Upper lobe of left lung (tissue), 6 donors: ENCODE measurements at regions not wholly inside any gene's neighbourhood (a gene's known extent, or its start where the extent isn't known, plus 50 kb on each side); places are given as distances from the start of the nearest gene placed in this dataset.

ENCODE experiments used
- ATAC-seq, 2 donors: fragments of 200-7000 bp; cut with Tn5 transposase; one replicate each; pipeline ENCODE4 v1.9.1; 2022; ENCODE audit warnings: mild to moderate bottlenecking in 2 of 2, moderate library complexity in 2 of 2; ENCODE audit not compliant: low FRiP score in 2 of 2
- DNase-seq, 2 donors: peaks; one replicate each; pipeline ENCODE4 v3.0.0-alpha.2; 2019 to 2020
- H3K27ac ChIP-seq, 4 donors: fragments of 200-600 bp; sonication (generic); one replicate each; pipeline ENCODE4 v1.5.1; 2016 to 2019
- H3K27me3 ChIP-seq, 4 donors: fragments of 200-600 bp; sonication (generic); one replicate each; pipeline ENCODE4 v1.5.1; 2017 to 2019
- H3K36me3 ChIP-seq, 4 donors: fragments of 200-600 bp; sonication (generic); one replicate each; pipeline ENCODE4 v1.5.1; 2016 to 2019
- H3K4me1 ChIP-seq, 4 donors: fragments of 200-600 bp; sonication (generic); one replicate each; pipeline ENCODE4 v1.5.1; 2018 to 2019
- H3K4me3 ChIP-seq, 4 donors: fragments of 200-600 bp; sonication (generic); one replicate each; pipeline ENCODE4 v1.5.1; 2017 to 2019; ENCODE audit warnings: mild to moderate bottlenecking in 2 of 4, moderate library complexity in 1 of 4
- H3K9me3 ChIP-seq, 4 donors: fragments of 200-600 bp; sonication (generic); one replicate each; pipeline ENCODE4 v1.5.1; 2018 to 2019
- EP300 ChIP-seq, 4 donors: sonication (generic); formaldehyde crosslinking; IDR thresholded peaks; one replicate each; pipeline ENCODE4 v1.5.1; 2017; ENCODE audit warnings: antibody characterized with exemption in 4 of 4, control low read depth in 2 of 4
- POLR2A ChIP-seq, 4 donors: fragments of 450-650 bp; IDR thresholded peaks; one replicate each; pipeline ENCODE4 v1.5.1; 2016 to 2017; ENCODE audit warnings: antibody characterized with exemption in 4 of 4, mild to moderate bottlenecking in 2 of 4
- POLR2AphosphoS5 ChIP-seq, 2 donors: sonication (generic); formaldehyde crosslinking; IDR thresholded peaks; one replicate each; pipeline ENCODE4 v1.5.1; 2017; ENCODE audit warnings: antibody characterized with exemption in 2 of 2
- WGBS, 2 donors: methylation state at CpG; one replicate each; pipeline ENCODE4 v1.1.5; 2017 to 2018; 5-methylcytosine and 5-hydroxymethylcytosine counted together
- TF ChIP-seq, protein P1 (sequence below), 6 experiments: fragments of 450-650 bp in 4 of 6; fragments of 200-600 bp in 2 of 6; sonication (generic) in 2 of 6; IDR thresholded peaks; one replicate each; pipeline ENCODE4 v1.5.1; 2016 to 2019; ENCODE audit warnings: antibody characterized with exemption in 6 of 6
- donor health status: DM: no; HTN: no; CAD: no; lungs with moderate emphysema.
- donor health status: DM: no; HTN: yes; CAD: no; lungs with severe emphysema.

DNA sequence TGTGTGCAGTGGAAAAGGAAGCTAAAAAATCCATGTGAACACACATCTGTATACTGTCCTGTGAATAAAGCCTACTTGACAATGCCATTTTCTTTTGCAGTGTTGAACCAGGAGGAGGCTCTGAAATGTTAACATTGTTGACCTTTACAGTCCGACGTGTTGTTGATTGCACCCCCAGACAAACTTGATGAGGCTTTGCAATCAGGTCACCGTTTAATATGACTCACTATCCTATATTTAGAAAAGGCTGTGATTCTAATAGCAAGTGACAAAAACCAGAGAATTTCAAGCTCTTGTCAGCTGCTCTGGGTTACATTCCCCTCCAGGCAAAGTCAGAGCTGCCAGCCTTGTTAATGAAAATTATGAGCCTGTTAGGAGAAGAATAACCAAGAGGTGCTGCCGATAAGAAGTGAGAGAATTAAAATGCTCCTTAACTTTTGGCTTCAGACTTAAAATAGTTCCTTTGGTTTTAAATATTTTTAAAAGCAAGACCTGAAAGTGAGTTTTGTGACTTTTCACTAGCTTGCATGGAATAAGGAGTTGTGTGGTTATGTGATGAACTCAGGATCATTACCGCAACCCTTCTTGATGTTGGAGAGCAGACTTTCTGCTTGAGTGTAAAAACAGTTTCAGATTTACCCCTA is 162.1 kb downstream of the QPCT start:
- Histone ChIP-seq H3K36me3 (no peaks in the 10 kb centered on the region), H3K27me3 (no peaks in the 10 kb centered on the region), H3K4me1 (no peaks in the 10 kb centered on the region), H3K9me3 (no peaks in the 10 kb centered on the region), H3K4me3 (no peak overlapping the region), H3K27ac (no peak overlapping the region)
- no peak for TF ChIP-seq POLR2A (IDR thresholded peaks at IDR 0.05)
- TF ChIP-seq POLR2AphosphoS5 (IDR thresholded peaks at IDR 0.05) = no peak
- DNase-seq (no peak), ATAC-seq (no peak)
- WGBS, 2 donors = 57 to 60% methylated on average over 5 of the region's 5 CpGs

DNA sequence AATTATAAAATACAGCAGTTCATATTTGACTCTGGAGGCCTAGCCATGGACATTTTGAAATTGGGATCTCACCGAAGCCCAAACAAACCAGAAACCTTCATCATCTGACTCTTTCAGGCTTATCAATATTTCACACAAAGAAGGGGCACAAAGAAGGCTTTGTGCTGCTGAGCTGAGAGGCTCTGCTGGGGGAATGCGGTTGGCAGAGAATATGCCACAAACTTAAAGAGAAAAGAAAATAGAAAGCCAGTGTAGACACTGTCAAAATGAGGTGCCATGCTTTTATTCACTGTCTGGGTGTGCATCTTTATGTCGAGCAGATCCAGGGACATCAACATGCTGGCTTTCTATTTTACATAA is 162.6 kb downstream of the QPCT start:
- TF ChIP-seq POLR2AphosphoS5 (IDR thresholded peaks at IDR 0.05) (no peak), POLR2A (IDR thresholded peaks at IDR 0.05) (no peak), EP300 (IDR thresholded peaks at IDR 0.05) (no peak)
- TF ChIP-seq, protein P1, sequence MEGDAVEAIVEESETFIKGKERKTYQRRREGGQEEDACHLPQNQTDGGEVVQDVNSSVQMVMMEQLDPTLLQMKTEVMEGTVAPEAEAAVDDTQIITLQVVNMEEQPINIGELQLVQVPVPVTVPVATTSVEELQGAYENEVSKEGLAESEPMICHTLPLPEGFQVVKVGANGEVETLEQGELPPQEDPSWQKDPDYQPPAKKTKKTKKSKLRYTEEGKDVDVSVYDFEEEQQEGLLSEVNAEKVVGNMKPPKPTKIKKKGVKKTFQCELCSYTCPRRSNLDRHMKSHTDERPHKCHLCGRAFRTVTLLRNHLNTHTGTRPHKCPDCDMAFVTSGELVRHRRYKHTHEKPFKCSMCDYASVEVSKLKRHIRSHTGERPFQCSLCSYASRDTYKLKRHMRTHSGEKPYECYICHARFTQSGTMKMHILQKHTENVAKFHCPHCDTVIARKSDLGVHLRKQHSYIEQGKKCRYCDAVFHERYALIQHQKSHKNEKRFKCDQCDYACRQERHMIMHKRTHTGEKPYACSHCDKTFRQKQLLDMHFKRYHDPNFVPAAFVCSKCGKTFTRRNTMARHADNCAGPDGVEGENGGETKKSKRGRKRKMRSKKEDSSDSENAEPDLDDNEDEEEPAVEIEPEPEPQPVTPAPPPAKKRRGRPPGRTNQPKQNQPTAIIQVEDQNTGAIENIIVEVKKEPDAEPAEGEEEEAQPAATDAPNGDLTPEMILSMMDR (IDR thresholded peaks at IDR 0.05) = no peak
- H3K27ac ChIP-seq = no peak overlapping the region
- WGBS, 2 donors = 87 to 88% methylated on average over 3 of the region's 3 CpGs

DNA sequence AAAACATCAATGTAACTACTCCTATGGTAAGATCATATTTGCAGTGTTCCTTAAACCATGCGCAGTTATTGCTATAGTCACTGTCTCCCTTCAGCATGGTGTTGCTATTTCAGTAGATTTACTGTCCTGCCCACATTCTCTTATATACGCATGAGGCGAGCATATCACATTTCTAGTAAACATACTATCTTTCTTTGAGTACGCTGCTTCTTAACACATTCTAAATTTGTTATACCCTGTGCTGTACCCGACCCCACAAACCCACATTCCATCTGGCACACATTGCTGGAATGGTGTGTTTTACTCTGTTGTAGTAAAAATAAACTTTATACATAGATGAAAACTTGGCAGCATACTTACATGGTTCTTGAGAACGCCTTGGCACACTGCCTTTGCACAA is 163.3 kb downstream of the QPCT start:
- WGBS, 2 donors = 74 to 80% methylated on average over 6 of the region's 6 CpGs
- Histone ChIP-seq H3K27me3 (no peaks in the 10 kb centered on the region), H3K27ac (no peak overlapping the region), H3K9me3 (no peaks in the 10 kb centered on the region), H3K4me3 (no peak overlapping the region), H3K4me1 (no peaks in the 10 kb centered on the region), H3K36me3 (no peaks in the 10 kb centered on the region)
- ATAC-seq (no peak), DNase-seq (no peak)
- no peak for TF ChIP-seq POLR2A (IDR thresholded peaks at IDR 0.05)
- TF ChIP-seq, protein P1 (IDR thresholded peaks at IDR 0.05) = no peak
- no peak for TF ChIP-seq EP300 (IDR thresholded peaks at IDR 0.05)
- no peak for TF ChIP-seq POLR2AphosphoS5 (IDR thresholded peaks at IDR 0.05)

More for the DNA sequence above, 162.6 kb downstream of the QPCT start:
- Histone ChIP-seq H3K4me1 (no peaks in the 10 kb centered on the region), H3K36me3 (no peaks in the 10 kb centered on the region), H3K27me3 (no peaks in the 10 kb centered on the region), H3K9me3 (no peaks in the 10 kb centered on the region), H3K4me3 (no peak overlapping the region)
- ATAC-seq (no peak), DNase-seq (no peak)

DNA sequence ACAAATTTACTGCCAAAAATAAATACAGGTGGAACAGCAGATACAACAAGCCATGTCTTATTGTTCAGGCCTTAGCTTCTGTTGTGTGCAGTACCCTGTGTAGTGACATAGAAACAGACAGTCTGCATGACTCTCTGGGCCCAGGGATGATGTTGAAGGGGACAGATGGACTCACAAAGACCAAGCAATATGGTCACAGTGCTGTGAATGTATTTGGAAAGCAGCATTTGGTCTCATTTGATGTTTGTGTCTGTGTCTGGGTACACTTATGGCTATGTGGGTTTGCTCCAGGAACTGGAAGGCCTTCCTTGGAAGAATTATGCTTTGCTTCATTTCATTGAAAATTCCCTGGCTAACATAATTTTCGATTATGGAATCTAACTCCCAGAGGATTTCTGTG is 158.5 kb downstream of the CDC42EP3 start:
- DNase-seq = no peak
- Histone ChIP-seq H3K4me1 (no peaks in the 10 kb centered on the region), H3K27me3 (no peaks in the 10 kb centered on the region), H3K36me3 (no peaks in the 10 kb centered on the region), H3K27ac (no peak overlapping the region), H3K4me3 (no peak overlapping the region), H3K9me3 (no peaks in the 10 kb centered on the region)
- WGBS, 2 donors = 90 to 94% methylated on average over 1 of the region's 1 CpG
- no peak for ATAC-seq
- TF ChIP-seq, protein P1 (IDR thresholded peaks at IDR 0.05) = no peak
- TF ChIP-seq POLR2AphosphoS5 (IDR thresholded peaks at IDR 0.05) (no peak), POLR2A (IDR thresholded peaks at IDR 0.05) (no peak), EP300 (IDR thresholded peaks at IDR 0.05) (no peak)

DNA sequence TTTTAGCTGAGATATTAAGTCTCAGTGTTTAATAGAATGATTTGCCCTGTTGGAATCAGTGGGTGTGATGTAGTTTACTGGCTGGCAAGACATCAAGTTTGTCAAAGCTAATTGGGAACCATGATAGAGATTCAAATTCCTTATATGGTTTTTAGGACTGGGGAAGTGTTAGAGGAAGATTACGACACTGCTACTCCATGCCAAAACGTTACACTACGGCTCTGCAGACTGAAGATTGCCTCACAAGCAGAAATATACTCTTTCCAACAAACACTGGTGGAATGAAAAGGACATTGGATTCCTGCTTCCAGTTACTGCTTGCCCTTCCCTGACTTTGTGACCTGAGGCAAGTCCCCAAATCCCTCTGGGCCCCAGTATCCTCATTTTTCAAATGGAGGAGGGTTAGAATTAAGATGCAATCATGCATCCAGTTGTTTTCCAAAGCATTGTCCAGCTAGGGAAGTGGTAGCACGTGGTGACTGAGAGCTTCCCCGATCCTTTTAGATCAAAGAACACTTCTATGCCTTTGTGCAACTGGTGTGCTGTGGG is 147.6 kb downstream of the CDC42EP3 start:
- Histone ChIP-seq H3K4me1 (peaks cover 6 to 11% (median 7%) of the 10 kb centered on the region in 4 donors), H3K27ac (no peak overlapping the region), H3K4me3 (no peak overlapping the region), H3K36me3 (no peaks in the 10 kb centered on the region), H3K9me3 (no peaks in the 10 kb centered on the region), H3K27me3 (no peaks in the 10 kb centered on the region)
- peak; percentile 78 to 95 for ATAC-seq
- TF ChIP-seq, protein P1 (IDR thresholded peaks at IDR 0.05) = no peak
- TF ChIP-seq EP300 (IDR thresholded peaks at IDR 0.05) (no peak), POLR2AphosphoS5 (IDR thresholded peaks at IDR 0.05) (peak; percentile 22 to 40), POLR2A (IDR thresholded peaks at IDR 0.05) (no peak)
- DNase-seq = peak in 1 of 2 donors; percentile 67
- 20 to 21% methylated on average over 5 of the region's 5 CpGs for WGBS, 2 donors
